Tibial nerve (tissue), 4 donors: ENCODE measurements at regions not wholly inside any gene's neighbourhood (a gene's known extent, or its start where the extent isn't known, plus 50 kb on each side); places are given as distances from the start of the nearest gene placed in this dataset.

Source experiments
- DNase-seq, 2 donors: peaks; one replicate each; pipeline ENCODE4 v3.0.0-alpha.2; 2019; ENCODE audit warnings: low spot score in 2 of 2
- H3K27ac ChIP-seq, 4 donors: fragments of 200-600 bp; sonication (generic) in 3 of 4; one replicate each; pipeline ENCODE4 v1.5.1; 2017 to 2019; ENCODE audit warnings: mild to moderate bottlenecking in 1 of 4
- H3K27me3 ChIP-seq, 2 donors: fragments of 200-600 bp; sonication (generic) in 1 of 2; one replicate each; pipeline versions ENCODE4 v1.5.1 to v1.6.0; 2017 to 2019
- H3K36me3 ChIP-seq, 3 donors: fragments of 200-600 bp; sonication (generic); one replicate each; pipeline ENCODE4 v1.5.1; 2018 to 2019
- H3K4me1 ChIP-seq, 4 donors: fragments of 200-600 bp; sonication (generic) in 3 of 4; one replicate each; pipeline ENCODE4 v1.5.1; 2017 to 2019
- H3K4me3 ChIP-seq, 4 donors: fragments of 200-600 bp; sonication (generic) in 3 of 4; one replicate each; pipeline ENCODE4 v1.5.1; 2017 to 2019; ENCODE audit warnings: mild to moderate bottlenecking in 1 of 4, moderate library complexity in 1 of 4
- H3K9me3 ChIP-seq, 4 donors: fragments of 200-600 bp; sonication (generic) in 3 of 4; one replicate each; pipeline ENCODE4 v1.5.1; 2017 to 2019
- CTCF ChIP-seq, 5 experiments: fragments of 200-600 bp in 3 of 5; fragments of 450-650 bp in 2 of 5; sonication (generic) in 3 of 5; IDR thresholded peaks; one replicate each; pipeline ENCODE4 v1.5.1; 2016 to 2019; ENCODE audit warnings: antibody characterized with exemption in 5 of 5, mild to moderate bottlenecking in 3 of 5, moderate library complexity in 2 of 5
- EP300 ChIP-seq, 2 donors: sonication (generic); formaldehyde crosslinking; IDR thresholded peaks; one replicate each; pipeline ENCODE4 v1.6.1; 2017; ENCODE audit warnings: antibody characterized with exemption in 2 of 2, mild to moderate bottlenecking in 1 of 2
- POLR2A ChIP-seq, 2 donors: fragments of 450-650 bp; IDR thresholded peaks; one replicate each; pipeline ENCODE4 v1.6.1; 2017; ENCODE audit warnings: antibody characterized with exemption in 2 of 2, mild to moderate bottlenecking in 2 of 2, moderate library complexity in 2 of 2
- WGBS, 2 donors: methylation state at CpG; one replicate each; pipeline ENCODE4 v1.1.5; 2018; 5-methylcytosine and 5-hydroxymethylcytosine counted together

DNA sequence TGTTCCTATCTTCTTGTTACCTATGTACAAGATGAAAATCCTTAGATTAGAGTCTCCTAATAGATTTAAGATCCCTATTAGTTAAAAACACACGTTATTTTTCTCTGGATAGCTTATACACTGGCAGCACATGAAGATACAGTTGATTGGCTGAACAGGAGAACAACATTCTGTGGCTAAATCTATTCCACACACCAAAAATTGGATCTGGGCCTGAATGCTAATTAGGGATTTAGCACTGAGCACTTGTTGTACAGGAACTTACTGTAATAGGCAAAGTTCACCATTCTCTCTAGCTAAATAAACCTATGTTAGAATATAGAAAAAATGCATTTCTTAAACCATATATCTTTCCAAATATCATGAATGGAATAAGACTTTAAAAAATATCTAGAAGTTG is 117.1 kb upstream of the PTGFR start:
- TF ChIP-seq POLR2A (IDR thresholded peaks at IDR 0.05) (no peak), CTCF (IDR thresholded peaks at IDR 0.05) (no peak), EP300 (IDR thresholded peaks at IDR 0.05) (no peak)

GRCh38 chr1:78375996-78376395 is 114.8 kb upstream of the PTGFR start:
- no peaks in the 10 kb centered on the region for H3K36me3 ChIP-seq
- peak overlapping the region in 1 of 4 donors; percentile 41 for H3K27ac ChIP-seq
- no peak for DNase-seq
- TF ChIP-seq POLR2A (IDR thresholded peaks at IDR 0.05) (no peak), CTCF (IDR thresholded peaks at IDR 0.05) (no peak), EP300 (IDR thresholded peaks at IDR 0.05) (no peak)
- H3K4me1 ChIP-seq, result no peaks in the 10 kb centered on the region
- H3K4me3 ChIP-seq, result no peak overlapping the region
- WGBS, 2 donors, result 64 to 65% methylated on average over 3 of the region's 3 CpGs
- H3K27me3 ChIP-seq, result no peaks in the 10 kb centered on the region
- no peaks in the 10 kb centered on the region for H3K9me3 ChIP-seq

More for the DNA sequence above, 117.1 kb upstream of the PTGFR start:
- Histone ChIP-seq H3K27me3 (no peaks in the 10 kb centered on the region), H3K27ac (no peak overlapping the region), H3K4me1 (no peaks in the 10 kb centered on the region), H3K36me3 (no peaks in the 10 kb centered on the region), H3K9me3 (no peaks in the 10 kb centered on the region), H3K4me3 (no peak overlapping the region)
- DNase-seq, result no peak
- WGBS, 2 donors, result 47 to 68% methylated on average over 1 of the region's 1 CpG

- TF ChIP-seq CTCF (IDR thresholded peaks at IDR 0.05), result no peak
- TF ChIP-seq POLR2A (IDR thresholded peaks at IDR 0.05), result no peak
- no peak for TF ChIP-seq EP300 (IDR thresholded peaks at IDR 0.05)
- Histone ChIP-seq H3K4me1 (no peaks in the 10 kb centered on the region), H3K4me3 (no peak overlapping the region), H3K36me3 (no peaks in the 10 kb centered on the region), H3K9me3 (no peaks in the 10 kb centered on the region), H3K27ac (no peak overlapping the region), H3K27me3 (no peaks in the 10 kb centered on the region)
- no peak for DNase-seq
Observed at GRCh38 chr1:78377356-78377928, 113.3 kb upstream of the PTGFR start.

DNA sequence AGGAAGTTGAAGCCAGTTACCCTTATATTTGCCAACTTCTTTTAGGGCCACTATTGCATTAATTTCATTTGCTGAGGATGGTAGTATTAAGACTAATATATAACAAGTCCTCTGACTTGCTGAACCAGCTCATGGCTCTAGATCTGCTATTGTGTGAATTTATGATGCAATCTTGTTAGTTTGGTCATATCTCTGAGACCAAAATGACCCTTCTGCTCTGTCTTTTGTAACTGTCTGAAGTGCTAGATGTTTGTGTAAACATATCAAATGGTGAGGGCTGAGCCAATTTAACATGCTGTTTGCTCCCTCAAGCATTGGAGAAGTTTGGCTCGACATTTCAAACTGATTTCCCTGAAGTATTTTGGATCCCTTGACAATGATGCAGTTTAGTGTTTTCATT is 106.9 kb upstream of the PTGFR start:
- Histone ChIP-seq H3K27me3 (no peaks in the 10 kb centered on the region), H3K36me3 (no peaks in the 10 kb centered on the region), H3K9me3 (no peaks in the 10 kb centered on the region), H3K27ac (no peak overlapping the region), H3K4me3 (no peak overlapping the region), H3K4me1 (peaks cover 0 to 9% (median 0%) of the 10 kb centered on the region in 4 donors)
- 62 to 71% methylated on average over 1 of the region's 1 CpG for WGBS, 2 donors
- TF ChIP-seq POLR2A (IDR thresholded peaks at IDR 0.05) (no peak), CTCF (IDR thresholded peaks at IDR 0.05) (no peak), EP300 (IDR thresholded peaks at IDR 0.05) (no peak)
- DNase-seq, result no peak

DNA sequence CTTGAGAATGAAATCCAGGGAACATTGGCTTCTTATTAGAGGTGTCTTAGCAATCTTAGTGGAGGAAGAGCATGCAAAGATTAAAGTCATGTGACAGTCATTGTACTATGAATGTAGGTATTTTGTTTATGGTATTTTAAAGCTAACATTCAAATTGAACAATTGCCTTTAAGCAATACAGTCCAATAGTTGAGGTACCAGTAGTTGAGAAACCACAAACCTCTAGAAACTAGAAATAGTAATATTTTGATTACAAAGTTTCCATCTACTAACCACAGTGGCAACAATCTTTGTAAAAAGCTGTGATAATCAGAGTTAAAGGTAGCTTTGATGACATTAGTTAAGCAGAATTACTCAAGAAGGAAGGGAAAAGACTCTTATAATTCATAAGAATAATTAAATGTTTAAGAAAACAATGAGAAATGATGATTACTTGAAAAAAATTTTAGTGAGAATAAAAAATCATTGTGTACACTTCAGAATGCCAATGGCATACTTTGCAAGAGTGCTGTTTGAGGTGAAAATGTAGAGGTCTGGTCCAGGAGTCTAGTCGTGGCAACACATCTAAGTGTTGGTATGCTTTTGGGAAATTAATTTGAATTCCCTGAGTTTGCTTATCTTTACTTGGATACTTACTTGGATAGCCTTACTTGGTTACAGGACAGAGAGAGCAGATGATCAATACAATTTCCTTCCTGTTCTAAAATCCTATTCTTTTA is 104.9 kb upstream of the PTGFR start:
- Histone ChIP-seq H3K4me3 (no peak overlapping the region), H3K4me1 (peaks cover 0 to 9% (median 0%) of the 10 kb centered on the region in 4 donors), H3K27ac (no peak overlapping the region), H3K27me3 (no peaks in the 10 kb centered on the region), H3K36me3 (no peaks in the 10 kb centered on the region), H3K9me3 (no peaks in the 10 kb centered on the region)
- TF ChIP-seq POLR2A (IDR thresholded peaks at IDR 0.05), result no peak
- no peak for TF ChIP-seq CTCF (IDR thresholded peaks at IDR 0.05)
- no peak for TF ChIP-seq EP300 (IDR thresholded peaks at IDR 0.05)
- no peak for DNase-seq
- WGBS, 2 donors, result 68 to 73% methylated on average over 1 of the region's 1 CpG
